Mesodermal cell (in vitro differentiated cells): ENCODE measurements at regions not wholly inside any gene's neighbourhood (a gene's known extent, or its start where the extent isn't known, plus 50 kb on each side); places are given as distances from the start of the nearest gene placed in this dataset.

Experiments used
- H3K27ac ChIP-seq: 2 replicates; pipeline ENCODE4 v1.7.0; 2013; ENCODE audit warnings: mild to moderate bottlenecking, low read depth, low read length, moderate library complexity; ENCODE audit not compliant: severe bottlenecking
- H3K36me3 ChIP-seq: 2 replicates; pipeline ENCODE4 v1.7.1; 2013; ENCODE audit warnings: mild to moderate bottlenecking, low read length, moderate library complexity; ENCODE audit not compliant: control insufficient read depth, insufficient read depth
- H3K4me1 ChIP-seq: one replicate; pipeline ENCODE4 v1.7.1; 2013; ENCODE audit warnings: mild to moderate bottlenecking, low read length; ENCODE audit not compliant: insufficient read depth, control insufficient read depth, poor library complexity, severe bottlenecking
- H3K4me3 ChIP-seq: 2 replicates; pipeline ENCODE4 v1.7.0; 2013; ENCODE audit warnings: low read length, control low read depth, mild to moderate bottlenecking; ENCODE audit not compliant: insufficient read depth, poor library complexity, severe bottlenecking; ENCODE audit errors: extremely low read depth
- H3K9me3 ChIP-seq: 2 replicates; pipeline ENCODE4 v1.7.1; 2013; ENCODE audit warnings: mild to moderate bottlenecking, low read length, moderate library complexity; ENCODE audit not compliant: control insufficient read depth
- WGBS, 2 experiments: methylation state at CpG; one replicate each; pipeline ENCODE4 v1.1.5; 2013; ENCODE audit warnings: missing lambda C conversion rate in 2 of 2; ENCODE audit not compliant: insufficient coverage in 2 of 2; 5-methylcytosine and 5-hydroxymethylcytosine counted together

DNA sequence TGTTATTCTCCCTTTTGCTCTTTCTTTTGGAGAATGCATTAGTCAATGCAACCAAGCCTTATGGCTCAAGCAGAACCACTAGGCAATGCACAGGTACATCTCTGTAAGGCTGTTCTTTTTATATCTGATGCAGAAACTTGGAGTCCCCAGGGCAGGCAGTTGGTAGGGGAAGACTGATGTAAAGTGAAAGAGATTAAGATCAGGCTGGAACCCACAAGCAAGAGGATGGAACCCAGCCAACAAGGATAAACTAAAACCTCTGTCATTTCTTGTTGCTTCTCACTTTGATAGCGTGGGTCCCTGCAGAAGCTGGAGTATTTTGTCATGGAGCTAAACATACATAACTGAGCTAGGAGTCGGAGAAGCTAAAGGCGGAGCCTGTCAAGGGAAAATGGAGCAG is 142.9 kb downstream of the GPAM start:
- Histone ChIP-seq H3K27ac (no peak overlapping the region), H3K4me1 (no peaks in the 10 kb centered on the region), H3K4me3 (no peak overlapping the region), H3K36me3 (no peaks in the 10 kb centered on the region), H3K9me3 (no peaks in the 10 kb centered on the region)
- WGBS, 2 experiments = 87 to 88% methylated on average over 3 of the region's 3 CpGs

DNA sequence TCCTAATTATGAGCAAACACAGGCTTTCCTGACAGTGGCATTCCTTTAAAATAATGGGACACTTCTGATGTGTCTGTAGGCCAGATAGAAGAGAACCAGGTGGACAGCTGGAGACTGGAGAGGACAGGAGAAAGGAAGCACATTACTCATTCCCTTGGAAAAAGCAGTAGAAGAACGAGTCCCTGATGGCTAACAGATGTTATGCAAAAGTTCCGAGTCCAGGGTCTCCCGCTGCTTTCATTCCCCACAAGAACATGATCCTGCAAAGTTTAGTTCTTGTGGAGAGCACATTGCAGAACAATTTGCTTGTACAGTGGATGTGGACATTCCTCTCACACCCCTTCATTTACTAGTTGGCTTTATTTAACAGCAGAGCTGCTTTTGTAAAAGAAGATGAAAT is 137.6 kb downstream of the GPAM start:
- Histone ChIP-seq H3K27ac (no peak overlapping the region), H3K9me3 (no peaks in the 10 kb centered on the region), H3K36me3 (no peaks in the 10 kb centered on the region), H3K4me3 (no peak overlapping the region), H3K4me1 (no peaks in the 10 kb centered on the region)
- 83% methylated on average over 2 of the region's 3 CpGs; no CpG with 5 or more reads in 1 of the 2 experiments for WGBS, 2 experiments

DNA sequence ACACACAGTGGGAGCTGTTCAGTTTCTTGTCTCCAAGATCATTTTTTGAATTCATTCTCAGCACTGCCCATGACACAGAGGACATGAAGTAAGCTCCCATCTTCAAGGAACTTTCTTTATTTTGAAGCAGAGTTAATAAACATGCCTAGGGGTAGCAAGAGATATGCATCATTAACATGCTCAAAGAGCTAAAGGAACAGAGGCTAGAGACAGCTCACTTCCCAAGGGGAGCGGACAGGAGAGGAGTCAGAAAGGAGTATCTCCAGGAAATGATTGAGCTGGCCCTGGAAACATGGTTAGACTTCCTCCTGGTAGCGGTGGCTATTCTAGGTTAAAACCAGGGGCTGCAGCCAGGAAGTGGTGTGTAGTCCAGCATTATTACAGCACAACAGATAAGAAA is 135.9 kb downstream of the GPAM start:
- H3K4me3 ChIP-seq = no peak overlapping the region
- no CpG with 5 or more reads among the region's 2 CpGs for WGBS, 2 experiments
- no peaks in the 10 kb centered on the region for H3K36me3 ChIP-seq
- no peaks in the 10 kb centered on the region for H3K4me1 ChIP-seq
- H3K27ac ChIP-seq = no peak overlapping the region
- H3K9me3 ChIP-seq = no peaks in the 10 kb centered on the region

DNA sequence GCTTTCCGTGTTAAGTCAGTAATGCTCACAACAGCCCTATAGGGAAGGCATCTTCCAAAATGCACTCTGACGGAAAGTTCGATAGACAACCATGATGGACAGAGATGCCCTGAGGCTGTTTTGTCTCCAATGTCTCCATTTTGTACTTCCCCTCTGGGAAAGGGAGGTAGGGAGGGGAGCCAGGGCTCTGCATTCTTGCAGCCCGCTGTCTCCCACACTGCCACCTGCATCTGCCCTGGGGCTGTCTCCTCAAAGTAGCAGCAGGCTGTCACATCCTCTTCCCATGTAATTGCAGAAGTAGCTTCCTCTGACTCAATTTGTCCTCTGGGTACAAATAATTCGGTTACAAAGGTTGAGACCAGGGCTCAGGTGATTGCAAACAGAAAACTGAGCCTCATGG is 131.4 kb downstream of the GPAM start:
- WGBS, 2 experiments = 50 to 72% methylated on average over 1 to 3 of the region's 5 CpGs
- no peak overlapping the region for H3K4me3 ChIP-seq
- H3K36me3 ChIP-seq = no peaks in the 10 kb centered on the region
- H3K27ac ChIP-seq = no peak overlapping the region
- H3K4me1 ChIP-seq = no peaks in the 10 kb centered on the region
- H3K9me3 ChIP-seq = no peaks in the 10 kb centered on the region

GRCh38 chr10:112053895-112054294 is 129.7 kb downstream of the GPAM start:
- H3K9me3 ChIP-seq = no peaks in the 10 kb centered on the region
- 83 to 93% methylated on average over 1 of the region's 1 CpG for WGBS, 2 experiments
- no peak overlapping the region for H3K4me3 ChIP-seq
- no peak overlapping the region for H3K27ac ChIP-seq
- no peaks in the 10 kb centered on the region for H3K36me3 ChIP-seq
- H3K4me1 ChIP-seq = no peaks in the 10 kb centered on the region

DNA sequence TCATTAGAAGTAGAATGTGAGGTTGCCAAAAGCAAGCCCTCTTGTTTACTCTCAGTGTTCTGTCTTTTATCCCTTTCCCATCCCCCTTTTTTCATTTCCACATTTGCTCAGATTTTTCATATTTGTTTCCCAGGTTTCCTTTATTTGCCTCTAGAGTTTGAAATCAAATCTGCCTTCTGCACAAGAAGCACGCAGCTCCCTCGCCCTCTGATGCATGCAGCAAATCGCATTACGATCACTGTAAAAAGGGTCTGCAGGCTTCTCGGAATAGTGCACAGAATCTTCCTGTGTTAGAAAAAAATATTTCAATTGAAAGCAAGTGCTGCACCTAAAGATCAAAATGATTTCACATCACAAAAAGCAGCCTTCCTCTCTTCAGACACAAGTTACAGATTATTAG is 129.0 kb downstream of the GPAM start:
- WGBS, 2 experiments = 94 to 100% methylated on average over 3 of the region's 5 CpGs
- Histone ChIP-seq H3K36me3 (no peaks in the 10 kb centered on the region), H3K27ac (no peak overlapping the region), H3K9me3 (no peaks in the 10 kb centered on the region), H3K4me1 (no peaks in the 10 kb centered on the region), H3K4me3 (no peak overlapping the region)

- Histone ChIP-seq H3K4me1 (no peaks in the 10 kb centered on the region), H3K4me3 (no peak overlapping the region), H3K36me3 (no peaks in the 10 kb centered on the region), H3K27ac (no peak overlapping the region), H3K9me3 (no peaks in the 10 kb centered on the region)
- 92% methylated on average over 2 of the region's 2 CpGs; no CpG with 5 or more reads in 1 of the 2 experiments for WGBS, 2 experiments
Observed at GRCh38 chr10:112057072-112057471, 126.5 kb downstream of the GPAM start.

DNA sequence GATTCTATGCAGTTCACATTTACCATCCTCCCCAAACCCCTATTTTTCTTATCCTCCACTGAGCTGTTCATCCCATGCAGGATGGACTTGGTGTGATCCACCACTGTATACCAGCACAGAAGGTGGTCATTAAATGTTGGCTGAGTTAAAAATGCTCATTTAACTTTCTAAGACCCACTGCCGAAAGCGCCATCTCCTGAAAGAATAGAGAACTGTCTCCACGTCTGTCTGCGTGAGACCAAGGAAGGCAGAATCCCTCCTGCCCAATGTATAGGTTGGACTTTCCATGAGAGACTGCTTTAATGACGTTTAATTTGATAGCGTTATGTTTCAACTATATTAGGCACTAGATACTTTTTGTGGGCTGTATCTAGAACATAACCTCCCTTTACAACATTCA is 124.3 kb downstream of the GPAM start:
- 71 to 76% methylated on average over 4 of the region's 6 CpGs for WGBS, 2 experiments

GRCh38 chr10:112071596-112072133 is 111.9 kb downstream of the GPAM start:
- no peaks in the 10 kb centered on the region for H3K9me3 ChIP-seq
- 100% methylated on average over 1 of the region's 2 CpGs for WGBS, 2 experiments
- no peaks in the 10 kb centered on the region for H3K4me1 ChIP-seq
- H3K36me3 ChIP-seq = no peaks in the 10 kb centered on the region
- no peak overlapping the region for H3K4me3 ChIP-seq
- H3K27ac ChIP-seq = no peak overlapping the region

More for the DNA sequence above, 124.3 kb downstream of the GPAM start:
- no peak overlapping the region for H3K27ac ChIP-seq
- H3K4me1 ChIP-seq = no peaks in the 10 kb centered on the region
- no peaks in the 10 kb centered on the region for H3K9me3 ChIP-seq
- no peaks in the 10 kb centered on the region for H3K36me3 ChIP-seq
- H3K4me3 ChIP-seq = no peak overlapping the region

DNA sequence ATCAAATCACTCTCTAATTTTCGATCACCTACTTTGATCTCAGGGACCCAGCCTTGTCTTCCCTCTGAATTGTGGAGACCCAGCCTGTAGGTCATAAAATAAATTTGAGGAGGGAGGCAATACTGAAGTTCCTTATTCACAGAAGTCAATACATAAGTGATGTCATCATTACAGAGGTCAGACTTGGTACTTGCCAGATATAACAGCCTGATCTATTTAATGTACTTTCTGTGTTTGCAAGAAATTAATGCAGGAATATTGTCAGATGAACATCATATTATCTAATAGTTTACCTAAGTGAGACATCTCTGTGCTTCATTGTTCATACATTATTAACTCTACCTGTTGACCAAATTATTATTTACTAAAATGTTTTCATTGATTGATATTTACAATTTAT is 105.6 kb downstream of the GPAM start:
- Histone ChIP-seq H3K9me3 (no peaks in the 10 kb centered on the region), H3K4me1 (no peaks in the 10 kb centered on the region), H3K4me3 (no peak overlapping the region), H3K27ac (no peak overlapping the region), H3K36me3 (no peaks in the 10 kb centered on the region)
- WGBS, 2 experiments = no CpG with 5 or more reads among the region's 1 CpG

DNA sequence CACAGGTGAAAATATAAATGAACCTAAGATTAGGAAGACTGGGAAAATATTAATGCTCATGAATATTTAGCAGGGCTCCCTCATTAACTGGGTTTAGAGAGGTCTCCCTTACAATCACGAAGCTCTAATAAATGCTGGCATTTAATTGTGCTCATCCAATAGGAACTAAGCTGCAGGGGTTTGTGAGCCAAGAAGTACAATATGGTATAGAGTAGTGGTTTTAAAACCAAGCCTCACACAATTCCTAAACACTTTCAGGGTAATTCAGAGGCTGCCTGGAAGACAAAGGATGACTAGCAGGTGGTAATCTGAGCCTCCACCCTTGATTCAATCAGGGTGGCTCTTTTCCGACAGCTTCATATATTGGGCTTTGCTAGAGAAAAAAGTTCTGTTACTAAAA is 103.3 kb downstream of the GPAM start:
- H3K9me3 ChIP-seq = no peaks in the 10 kb centered on the region
- no peak overlapping the region for H3K27ac ChIP-seq
- no peak overlapping the region for H3K4me3 ChIP-seq
- no peaks in the 10 kb centered on the region for H3K4me1 ChIP-seq
- no CpG with 5 or more reads among the region's 2 CpGs for WGBS, 2 experiments
- H3K36me3 ChIP-seq = no peaks in the 10 kb centered on the region
